ENCODE measurements at regions not wholly inside any gene's neighbourhood (a gene's known extent, or its start where the extent isn't known, plus 50 kb on each side); places are given as distances from the start of the nearest gene placed in this dataset.
A peak's percentile ranks its signal among the peaks of the same experiment; 100 is the strongest.

DNA sequence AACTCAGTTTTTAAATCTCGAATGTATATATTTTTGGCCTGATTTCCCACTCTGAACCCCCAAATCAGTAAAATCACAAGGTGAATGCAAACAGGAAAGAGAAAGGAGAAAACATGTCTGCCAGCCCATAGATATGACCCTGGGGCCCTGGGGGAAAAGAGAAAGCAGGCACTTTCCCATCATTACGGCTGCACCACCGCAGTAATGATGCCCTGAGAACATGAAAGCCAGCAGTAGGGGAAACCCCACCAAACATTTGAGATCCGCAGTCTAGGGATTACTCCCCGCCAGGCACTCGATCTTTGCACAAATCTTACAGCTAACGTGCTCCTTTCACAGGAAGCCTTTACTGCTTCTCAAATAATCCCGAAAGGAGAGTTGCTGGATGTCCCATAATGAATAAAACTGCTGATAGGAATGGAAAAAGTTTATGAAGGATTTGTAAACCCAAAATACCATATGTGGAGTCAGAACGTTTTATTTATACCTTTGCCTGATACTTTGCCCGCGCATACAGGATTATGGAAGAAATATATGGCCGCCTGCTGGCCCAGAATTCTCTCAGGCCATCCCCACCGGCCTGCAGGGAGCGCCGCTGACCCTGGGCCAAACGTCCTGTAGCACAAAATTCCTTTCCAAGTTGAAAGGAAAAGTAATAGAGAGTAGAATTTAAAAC lies 180.0 kb upstream of the INHBA start:
- H3K4me1 Mint-ChIP-seq (ENCODE audit: low read depth), result peaks cover 66% of the 10 kb centered on the region

DNA sequence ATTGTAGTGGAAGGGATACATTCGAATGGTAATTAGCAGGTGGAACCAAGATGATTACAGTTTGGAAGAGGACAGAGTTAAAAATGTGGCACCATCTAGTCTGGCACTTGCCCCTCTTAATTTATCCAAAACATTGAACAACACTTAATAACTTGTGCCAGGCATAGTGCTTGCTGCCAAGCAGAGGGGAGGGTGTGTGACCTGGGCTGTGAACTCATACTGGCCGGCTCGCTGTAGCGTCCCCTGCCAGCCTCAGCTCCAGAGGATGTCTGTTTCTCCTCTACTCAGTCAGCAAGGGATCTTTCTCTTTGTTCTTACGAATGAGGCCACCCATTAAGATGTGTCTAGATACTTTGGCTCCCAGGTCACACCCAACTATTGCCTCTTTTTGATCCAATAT lies 179.4 kb upstream of the INHBA start:
- H3K4me1 Mint-ChIP-seq (ENCODE audit: low read depth), result peaks cover 60% of the 10 kb centered on the region
- no peak overlapping the region for H3K27ac Mint-ChIP-seq

More for the DNA sequence above, 180.0 kb upstream of the INHBA start:
- H3K27me3 Mint-ChIP-seq (ENCODE audit: insufficient read depth), result no peaks in the 10 kb centered on the region; the same call in 1 of the 2 replicates
- H3K9me3 Mint-ChIP-seq, result no peaks in the 10 kb centered on the region
- no peaks in the 10 kb centered on the region for H3K36me3 Mint-ChIP-seq (ENCODE audit: low read depth)
- DNase-seq, result no peak
- TF ChIP-seq, protein P1, sequence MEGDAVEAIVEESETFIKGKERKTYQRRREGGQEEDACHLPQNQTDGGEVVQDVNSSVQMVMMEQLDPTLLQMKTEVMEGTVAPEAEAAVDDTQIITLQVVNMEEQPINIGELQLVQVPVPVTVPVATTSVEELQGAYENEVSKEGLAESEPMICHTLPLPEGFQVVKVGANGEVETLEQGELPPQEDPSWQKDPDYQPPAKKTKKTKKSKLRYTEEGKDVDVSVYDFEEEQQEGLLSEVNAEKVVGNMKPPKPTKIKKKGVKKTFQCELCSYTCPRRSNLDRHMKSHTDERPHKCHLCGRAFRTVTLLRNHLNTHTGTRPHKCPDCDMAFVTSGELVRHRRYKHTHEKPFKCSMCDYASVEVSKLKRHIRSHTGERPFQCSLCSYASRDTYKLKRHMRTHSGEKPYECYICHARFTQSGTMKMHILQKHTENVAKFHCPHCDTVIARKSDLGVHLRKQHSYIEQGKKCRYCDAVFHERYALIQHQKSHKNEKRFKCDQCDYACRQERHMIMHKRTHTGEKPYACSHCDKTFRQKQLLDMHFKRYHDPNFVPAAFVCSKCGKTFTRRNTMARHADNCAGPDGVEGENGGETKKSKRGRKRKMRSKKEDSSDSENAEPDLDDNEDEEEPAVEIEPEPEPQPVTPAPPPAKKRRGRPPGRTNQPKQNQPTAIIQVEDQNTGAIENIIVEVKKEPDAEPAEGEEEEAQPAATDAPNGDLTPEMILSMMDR (IDR thresholded peaks at IDR 0.05), result no peak; the same call in 1 of the 2 replicates
- no peak overlapping the region for H3K27ac Mint-ChIP-seq
- H3K4me3 Mint-ChIP-seq, result no peak overlapping the region

DNA sequence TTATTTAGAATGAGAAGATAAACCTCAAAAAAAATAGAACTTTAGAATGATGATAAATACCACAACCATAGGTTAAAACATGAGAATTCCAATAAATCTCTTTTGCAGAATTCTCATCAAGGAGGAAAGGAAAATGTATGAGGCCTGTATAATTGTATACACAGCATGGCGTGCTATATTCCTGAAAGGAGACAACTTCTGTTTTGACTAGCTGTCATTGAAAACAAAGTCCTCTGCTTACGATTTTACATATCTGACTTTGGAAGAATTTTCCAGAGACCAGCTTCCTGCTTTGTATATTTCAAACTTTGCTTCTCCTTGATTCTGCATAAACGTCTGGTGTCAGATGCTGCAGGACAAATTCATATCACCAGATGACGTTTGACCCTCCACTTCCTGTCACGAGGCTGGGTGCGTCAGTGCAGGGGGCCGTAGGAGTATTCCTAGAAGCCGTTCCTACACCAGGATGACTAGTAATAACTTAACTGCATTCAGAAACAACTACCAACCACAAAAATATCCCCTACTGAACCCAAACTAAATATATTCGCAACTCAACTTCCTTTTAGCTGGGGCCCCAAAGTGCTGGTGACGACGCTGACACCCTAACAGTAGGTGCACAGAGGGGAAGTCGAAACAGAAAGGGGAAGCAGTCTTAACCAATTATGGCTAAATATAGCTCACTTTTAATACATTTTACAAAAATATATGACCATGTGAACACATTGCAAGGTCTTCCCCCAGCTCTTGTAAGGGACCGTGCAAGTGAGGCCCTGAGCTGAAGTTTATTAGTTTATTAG lies 178.6 kb upstream of the INHBA start:
- Mint-ChIP-seq H3K27me3 (ENCODE audit: insufficient read depth) (no peaks in the 10 kb centered on the region; the same call in 1 of the 2 replicates), H3K36me3 (ENCODE audit: low read depth) (no peaks in the 10 kb centered on the region), H3K27ac (no peak overlapping the region), H3K4me3 (no peak overlapping the region), H3K9me3 (no peaks in the 10 kb centered on the region), H3K4me1 (ENCODE audit: low read depth) (peaks cover 53% of the 10 kb centered on the region)
- TF ChIP-seq, protein P1 (IDR thresholded peaks at IDR 0.05), result no peak
- no peak for DNase-seq

More for the DNA sequence above, 179.4 kb upstream of the INHBA start:
- Mint-ChIP-seq H3K36me3 (ENCODE audit: low read depth) (no peaks in the 10 kb centered on the region), H3K4me3 (no peak overlapping the region), H3K9me3 (no peaks in the 10 kb centered on the region), H3K27me3 (ENCODE audit: insufficient read depth) (no peaks in the 10 kb centered on the region; the same call in 1 of the 2 replicates)
- DNase-seq, result no peak
- TF ChIP-seq, protein P1 (IDR thresholded peaks at IDR 0.05), result no peak

DNA sequence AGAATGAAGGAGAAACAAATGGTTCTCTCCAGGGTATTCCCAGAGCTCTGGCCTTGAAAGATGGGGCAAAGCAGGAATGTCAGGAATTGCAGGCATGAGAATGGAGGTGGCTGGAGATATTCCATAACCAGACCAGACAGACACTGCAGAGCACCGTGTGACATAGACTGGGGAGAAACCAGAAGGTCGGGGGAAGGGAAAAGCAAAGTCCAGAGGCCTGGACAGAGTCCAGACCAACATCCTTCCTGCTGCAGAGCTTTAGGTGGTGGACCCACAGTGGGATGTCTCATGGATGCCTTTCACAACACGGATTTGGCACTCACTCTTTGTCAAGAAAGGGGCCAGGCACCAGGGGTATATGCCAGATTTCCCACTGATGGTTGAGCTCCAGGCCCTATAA lies 177.2 kb upstream of the INHBA start:
- Mint-ChIP-seq H3K4me1 (ENCODE audit: low read depth) (peaks cover 39% of the 10 kb centered on the region), H3K9me3 (no peaks in the 10 kb centered on the region), H3K27ac (peak overlapping the region; percentile 32), H3K36me3 (ENCODE audit: low read depth) (no peaks in the 10 kb centered on the region), H3K27me3 (ENCODE audit: insufficient read depth) (no peaks in the 10 kb centered on the region; the same call in 1 of the 2 replicates), H3K4me3 (peak overlapping the region; percentile 2; the same call in 1 of the 2 replicates)
- DNase-seq, result peak; percentile 65
- TF ChIP-seq, protein P1 (IDR thresholded peaks at IDR 0.05), result no peak

DNA sequence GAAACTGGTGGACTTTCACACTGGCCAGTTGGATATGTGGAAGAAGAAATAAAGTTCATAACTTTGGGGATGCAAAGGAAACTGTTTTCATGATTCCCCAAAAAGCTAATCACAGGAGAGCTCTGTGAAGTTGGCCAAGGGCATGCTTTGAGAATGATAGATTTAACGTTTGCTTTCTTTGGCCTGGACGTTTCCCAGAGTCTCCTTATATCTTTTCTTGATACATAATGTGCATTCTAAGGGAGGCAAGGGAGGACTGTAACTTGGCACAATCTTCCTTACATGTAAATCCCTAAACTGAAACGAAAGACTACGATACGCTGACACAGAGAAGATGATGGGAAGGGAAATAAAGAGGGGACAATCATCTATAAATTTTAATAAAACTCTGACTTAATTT lies 176.5 kb upstream of the INHBA start:
- H3K9me3 Mint-ChIP-seq, result no peaks in the 10 kb centered on the region
- peaks cover 32% of the 10 kb centered on the region for H3K4me1 Mint-ChIP-seq (ENCODE audit: low read depth)
- H3K4me3 Mint-ChIP-seq, result no peak overlapping the region
- peak overlapping the region; percentile 70; the same call in 1 of the 2 replicates for H3K27ac Mint-ChIP-seq
- TF ChIP-seq, protein P1 (IDR thresholded peaks at IDR 0.05), result no peak
- H3K27me3 Mint-ChIP-seq (ENCODE audit: insufficient read depth), result no peaks in the 10 kb centered on the region; the same call in 1 of the 2 replicates
- DNase-seq, result no peak
- no peaks in the 10 kb centered on the region for H3K36me3 Mint-ChIP-seq (ENCODE audit: low read depth)
